HL-60 (cell line): ENCODE measurements at regions not wholly inside any gene's neighbourhood (a gene's known extent, or its start where the extent isn't known, plus 50 kb on each side); places are given as distances from the start of the nearest gene placed in this dataset.

Experiments used
- CTCF ChIP-seq: IDR thresholded peaks from one replicate; pipeline ENCODE4 v1.5.1; 2011; ENCODE audit warnings: low read length, control low read depth, inconsistent platforms; ENCODE audit not compliant: insufficient read depth
- POLR2AphosphoS5 ChIP-seq: IDR thresholded peaks from 2 replicates; pipeline ENCODE4 v1.6.1; 2012; ENCODE audit warnings: low read depth
- SPI1 ChIP-seq: IDR thresholded peaks from 2 replicates; pipeline ENCODE4 v1.6.1; 2012; ENCODE audit warnings: low read depth, mild to moderate bottlenecking, borderline replicate concordance

- TF ChIP-seq CTCF = no peak
- no peak for TF ChIP-seq SPI1
- TF ChIP-seq POLR2AphosphoS5 = no peak
Observed at GRCh38 chrX:13189380-13189779, 130.5 kb downstream of the ATXN3L start.
